ENCODE measurements at regions not wholly inside any gene's neighbourhood (a gene's known extent, or its start where the extent isn't known, plus 50 kb on each side); places are given as distances from the start of the nearest gene placed in this dataset.

GRCh38 chrX:124862301-124862700, 457.4 kb upstream of the TEX13C start:
- peaks cover 20% of the 10 kb centered on the region for H3K9me3 Mint-ChIP-seq
- no peak for TF ChIP-seq CTCF (conservative IDR thresholded peaks at IDR 0.05)
- H3K4me3 Mint-ChIP-seq, result no peak overlapping the region
- H3K27ac Mint-ChIP-seq, result no peak overlapping the region
- H3K4me1 Mint-ChIP-seq (ENCODE audit: unreplicated experiment), result no peaks in the 10 kb centered on the region
- DNase-seq (ENCODE audit: extremely low spot score, unreplicated experiment), result no peak
- H3K27me3 Mint-ChIP-seq, result no peaks in the 10 kb centered on the region
- H3K36me3 Mint-ChIP-seq, result no peaks in the 10 kb centered on the region

- H3K4me3 Mint-ChIP-seq, result no peak overlapping the region
- no peak for DNase-seq (ENCODE audit: extremely low spot score, unreplicated experiment)
Measured at GRCh38 chrX:124863303-124863702, 456.4 kb upstream of the TEX13C start.

GRCh38 chrX:124887572-124887971, 432.1 kb upstream of the TEX13C start:
- Mint-ChIP-seq H3K9me3 (no peaks in the 10 kb centered on the region), H3K4me3 (no peak overlapping the region), H3K27me3 (no peaks in the 10 kb centered on the region), H3K27ac (no peak overlapping the region), H3K36me3 (no peaks in the 10 kb centered on the region), H3K4me1 (ENCODE audit: unreplicated experiment) (no peaks in the 10 kb centered on the region)
- TF ChIP-seq CTCF (conservative IDR thresholded peaks at IDR 0.05), result no peak
- no peak for DNase-seq (ENCODE audit: extremely low spot score, unreplicated experiment)

More at GRCh38 chrX:124863303-124863702, 456.4 kb upstream of the TEX13C start:
- no peaks in the 10 kb centered on the region for H3K4me1 Mint-ChIP-seq (ENCODE audit: unreplicated experiment)
- no peaks in the 10 kb centered on the region for H3K27me3 Mint-ChIP-seq
- peaks cover 25% of the 10 kb centered on the region for H3K9me3 Mint-ChIP-seq
- H3K36me3 Mint-ChIP-seq, result no peaks in the 10 kb centered on the region
- TF ChIP-seq CTCF (conservative IDR thresholded peaks at IDR 0.05), result no peak
- H3K27ac Mint-ChIP-seq, result no peak overlapping the region

GRCh38 chrX:124895947-124896346, 423.7 kb upstream of the TEX13C start:
- Mint-ChIP-seq H3K4me3 (no peak overlapping the region), H3K36me3 (no peaks in the 10 kb centered on the region), H3K27ac (no peak overlapping the region), H3K27me3 (no peaks in the 10 kb centered on the region), H3K9me3 (no peaks in the 10 kb centered on the region), H3K4me1 (ENCODE audit: unreplicated experiment) (no peaks in the 10 kb centered on the region)
- DNase-seq (ENCODE audit: extremely low spot score, unreplicated experiment), result no peak
- TF ChIP-seq CTCF (conservative IDR thresholded peaks at IDR 0.05), result no peak

- Mint-ChIP-seq H3K4me3 (no peak overlapping the region), H3K27me3 (no peaks in the 10 kb centered on the region), H3K36me3 (no peaks in the 10 kb centered on the region), H3K9me3 (no peaks in the 10 kb centered on the region), H3K4me1 (ENCODE audit: unreplicated experiment) (no peaks in the 10 kb centered on the region), H3K27ac (no peak overlapping the region)
- DNase-seq (ENCODE audit: extremely low spot score, unreplicated experiment), result no peak
- TF ChIP-seq CTCF (conservative IDR thresholded peaks at IDR 0.05), result no peak
Measured at GRCh38 chrX:124902953-124903352, 416.7 kb upstream of the TEX13C start.

- no peaks in the 10 kb centered on the region for H3K36me3 Mint-ChIP-seq
- no peak overlapping the region for H3K4me3 Mint-ChIP-seq
- no peaks in the 10 kb centered on the region for H3K9me3 Mint-ChIP-seq
- H3K27me3 Mint-ChIP-seq, result no peaks in the 10 kb centered on the region
- no peak for TF ChIP-seq CTCF (conservative IDR thresholded peaks at IDR 0.05)
- no peak overlapping the region for H3K27ac Mint-ChIP-seq
- H3K4me1 Mint-ChIP-seq (ENCODE audit: unreplicated experiment), result no peaks in the 10 kb centered on the region
- no peak for DNase-seq (ENCODE audit: extremely low spot score, unreplicated experiment)
Measured at GRCh38 chrX:124910611-124911010, 409.1 kb upstream of the TEX13C start.
